Inflammatory macrophage treated with lipopolysaccharide for 1 hour (primary cell): ENCODE measurements at regions not wholly inside any gene's neighbourhood (a gene's known extent, or its start where the extent isn't known, plus 50 kb on each side); places are given as distances from the start of the nearest gene placed in this dataset.

Experiments
- DNase-seq, 2 donors: peaks; one replicate each; pipeline ENCODE4 v3.0.0-alpha.2; 2020 to 2022

DNA sequence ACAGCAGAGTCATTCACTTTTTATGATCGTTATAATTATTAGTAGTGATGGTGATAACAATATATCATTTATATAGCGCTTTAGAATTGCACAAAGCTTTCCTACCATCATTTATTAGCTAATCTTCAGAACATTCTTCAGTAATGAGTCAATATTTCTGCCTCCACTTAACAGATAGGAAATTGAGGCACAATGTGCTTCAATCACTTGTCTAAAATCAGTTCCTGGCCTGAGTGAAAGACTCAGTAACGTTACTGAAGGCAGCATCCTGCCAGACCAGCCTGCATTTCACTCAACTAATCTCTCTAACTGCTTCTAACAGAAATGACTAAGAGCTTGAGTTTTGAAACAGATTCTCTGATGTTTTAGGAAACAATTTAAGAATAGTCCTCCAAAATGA is 412.1 kb downstream of the MZT1 start:
- DNase-seq, result no peak

DNA sequence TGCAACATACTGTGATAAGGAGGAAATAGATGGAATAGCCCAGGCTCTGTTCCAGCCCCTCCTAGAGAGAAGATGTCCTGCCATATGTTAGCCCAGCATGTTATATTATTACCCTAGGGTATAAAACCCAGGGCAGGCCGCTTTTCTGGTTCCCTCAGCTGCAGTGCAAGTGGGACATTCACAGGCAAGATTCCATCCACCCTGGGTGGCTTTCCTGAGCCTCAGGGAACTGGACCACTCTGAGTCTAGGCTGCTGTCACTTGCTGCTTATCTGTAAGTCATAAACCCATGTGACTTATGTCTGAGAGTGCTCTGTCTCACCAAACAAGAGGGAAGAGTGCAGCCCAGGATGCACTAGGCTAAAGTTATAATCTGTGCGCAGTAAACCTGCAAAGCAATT is 413.2 kb downstream of the MZT1 start:
- no peak for DNase-seq

DNA sequence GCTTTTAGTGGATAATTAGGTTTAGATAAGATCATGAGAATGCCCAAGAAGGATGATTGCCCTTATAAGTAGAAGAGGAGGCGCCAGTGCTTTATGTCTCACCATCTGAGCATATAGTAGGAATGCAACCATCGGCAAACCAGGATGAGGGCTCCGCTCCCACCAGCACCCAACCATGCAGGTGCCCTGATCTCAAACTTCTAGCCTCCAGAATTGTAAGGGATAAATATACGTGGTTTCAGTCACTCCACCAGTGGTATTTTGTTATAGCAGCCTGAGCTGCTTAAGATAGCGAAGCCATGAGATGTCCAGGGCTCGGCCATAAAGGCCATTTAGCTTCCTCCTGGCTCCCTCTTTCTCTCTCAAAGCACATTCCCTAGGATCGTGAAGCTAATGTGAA is 413.9 kb downstream of the MZT1 start:
- no peak for DNase-seq

DNA sequence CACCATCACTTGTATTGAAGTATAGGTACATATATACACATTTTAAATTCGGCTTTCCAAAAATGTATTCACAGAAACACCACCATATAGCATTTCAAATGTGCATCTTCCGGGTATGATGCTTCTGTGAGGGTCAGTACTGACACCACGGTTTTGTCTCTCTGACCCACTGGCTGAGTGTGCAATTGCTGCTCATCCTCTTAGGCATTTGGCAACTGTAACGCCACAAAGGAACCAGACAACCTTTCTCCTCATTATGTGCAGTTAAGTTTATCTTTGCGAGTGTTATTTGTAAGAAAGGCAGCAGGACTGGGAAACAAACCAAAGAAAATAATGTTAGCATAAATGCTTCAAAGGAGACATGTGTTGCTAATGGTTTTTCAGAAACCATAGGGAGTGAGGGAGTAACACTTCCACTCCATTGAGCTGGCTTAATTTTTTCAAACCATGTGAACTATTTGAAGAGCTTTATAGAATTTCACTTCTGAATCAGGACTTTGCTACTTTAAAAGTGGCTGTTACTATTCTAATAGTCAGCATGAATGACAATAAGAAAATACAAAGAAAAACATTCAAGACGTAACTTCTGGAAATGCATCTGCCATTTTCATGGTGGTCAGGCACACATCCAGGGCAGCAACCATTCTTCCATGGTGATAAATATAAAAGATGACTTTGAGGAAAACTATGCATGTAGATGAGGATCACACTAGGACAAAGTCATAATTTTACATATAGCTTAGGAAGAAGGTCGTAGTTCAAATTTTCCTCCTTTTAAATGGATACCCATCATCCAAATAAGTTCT is 423.3 kb downstream of the MZT1 start:
- no peak for DNase-seq

DNA sequence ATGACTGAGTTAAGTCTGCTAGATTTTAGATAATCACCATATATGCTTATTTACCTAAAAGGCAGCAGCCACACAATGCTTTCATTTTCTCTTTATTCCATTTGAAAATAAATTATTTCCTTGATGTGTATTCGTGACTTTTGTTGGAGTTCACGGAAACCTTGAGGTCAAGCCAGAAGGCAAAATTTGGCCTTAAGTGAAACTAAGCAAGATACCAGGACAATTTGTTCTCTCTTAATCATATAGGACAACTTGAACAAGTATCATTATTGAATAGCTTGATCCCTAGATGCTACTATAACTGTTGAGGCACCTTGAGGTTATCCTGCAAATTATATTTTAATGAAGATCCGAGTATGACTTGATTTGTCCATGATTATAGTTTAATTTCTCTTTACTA is 429.2 kb upstream of the DACH1 start:
- DNase-seq, result no peak

DNA sequence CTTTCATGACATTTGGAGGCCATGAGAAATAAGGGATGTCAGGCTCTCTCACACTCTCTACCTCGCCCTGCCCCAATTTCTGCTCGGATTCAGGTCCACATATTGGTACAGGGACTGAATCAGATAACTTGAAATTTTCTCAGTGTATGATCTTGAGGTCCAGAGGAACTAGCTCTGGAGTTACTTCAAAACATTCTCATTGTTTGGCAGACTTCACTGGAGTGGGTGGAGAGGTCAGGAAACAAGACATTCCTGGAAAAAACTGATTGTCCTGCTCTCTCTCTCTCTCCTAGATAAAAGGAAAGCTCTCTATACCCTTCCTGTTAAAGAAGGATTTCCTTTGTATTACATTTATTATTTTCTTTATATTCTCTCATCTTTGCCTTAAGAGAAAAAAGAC is 428.1 kb upstream of the DACH1 start:
- DNase-seq, result no peak

DNA sequence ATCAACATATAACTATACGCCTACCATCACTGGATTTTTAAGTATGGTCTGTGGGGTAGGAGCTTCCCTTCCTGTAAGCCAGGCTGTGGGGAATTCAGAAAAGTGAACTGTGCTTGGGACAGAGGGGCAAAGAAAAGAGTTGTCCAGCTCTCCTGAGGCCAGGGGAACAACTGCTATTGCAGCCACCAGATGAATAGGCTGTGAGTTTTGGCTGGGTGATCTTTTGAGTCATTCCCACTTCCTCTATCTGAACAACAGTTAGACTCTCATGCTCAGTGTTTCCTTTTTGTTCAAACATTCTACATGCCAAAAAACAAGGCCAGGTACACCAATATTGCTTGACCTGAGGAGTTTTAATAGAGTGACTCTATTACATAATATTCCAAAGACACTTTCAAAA is 426.2 kb upstream of the DACH1 start:
- no peak for DNase-seq

DNA sequence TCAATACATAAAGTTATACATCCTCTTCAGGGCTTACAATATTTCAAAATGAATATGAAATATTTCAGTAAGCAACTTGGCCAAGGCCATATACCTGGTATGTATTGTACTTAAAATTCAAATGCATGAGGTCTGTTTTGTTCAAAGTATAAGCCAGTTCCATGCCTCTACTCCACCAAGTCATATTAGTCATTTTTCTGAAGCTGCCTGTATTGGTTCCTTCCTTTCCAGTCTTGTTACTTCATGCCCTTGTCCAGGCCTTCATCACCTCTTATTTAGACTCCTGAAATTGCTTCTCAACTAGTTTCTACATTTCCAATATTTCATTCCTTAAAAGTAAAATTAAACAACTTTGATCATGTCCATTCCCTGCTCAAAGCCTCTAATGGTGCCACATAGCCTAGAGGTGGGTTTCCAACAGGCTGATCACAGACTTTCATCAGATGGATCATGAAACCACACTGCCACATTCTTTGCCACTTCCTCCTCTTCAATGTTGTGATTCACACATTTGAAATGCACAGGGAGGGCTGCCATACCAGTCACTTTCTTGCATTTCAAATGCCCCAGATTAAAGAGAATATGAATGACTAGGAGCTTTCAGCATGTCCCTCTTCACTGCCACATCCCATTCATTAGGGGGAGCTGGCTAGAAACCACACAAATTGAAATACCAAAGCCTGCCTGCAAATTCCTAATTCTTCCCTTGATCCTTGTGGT is 424.1 kb upstream of the DACH1 start:
- no peak for DNase-seq

DNA sequence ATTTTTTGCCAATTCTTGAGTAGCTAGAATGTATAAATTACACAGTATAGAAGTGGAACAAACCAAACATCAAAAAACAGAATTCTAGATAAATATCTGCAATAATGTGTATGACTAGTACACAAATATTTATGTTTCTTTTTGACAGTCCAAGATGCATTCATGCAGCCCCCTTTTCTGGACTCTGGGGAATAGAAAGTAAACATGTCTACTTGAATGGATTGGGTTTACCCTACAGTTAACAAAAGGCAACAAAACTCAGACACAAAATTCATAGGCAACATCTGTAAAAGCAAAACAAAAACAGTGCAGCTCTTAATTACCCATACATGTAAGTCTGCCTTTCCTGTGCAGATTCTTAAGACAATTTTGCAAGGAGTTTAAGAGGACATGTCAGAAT is 419.4 kb upstream of the DACH1 start:
- DNase-seq, result no peak

DNA sequence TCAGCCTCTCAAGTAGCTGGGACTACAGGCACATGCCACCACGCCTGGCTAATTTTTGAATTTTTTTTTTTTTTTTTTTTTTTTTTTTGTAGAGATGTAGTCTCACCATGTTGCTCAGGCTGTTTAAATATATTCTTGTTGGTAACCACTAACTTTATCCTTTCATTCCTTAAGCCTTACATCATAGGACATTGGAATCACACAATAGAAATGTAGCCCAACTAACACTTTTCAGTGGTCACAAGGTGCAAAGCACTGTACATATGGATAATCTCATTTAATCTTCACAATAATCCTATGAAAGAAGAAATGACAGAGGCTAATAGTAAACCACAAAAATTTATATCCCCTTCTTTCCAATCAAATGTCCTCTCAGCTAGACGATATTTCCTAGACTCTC is 417.8 kb upstream of the DACH1 start:
- no peak for DNase-seq

DNA sequence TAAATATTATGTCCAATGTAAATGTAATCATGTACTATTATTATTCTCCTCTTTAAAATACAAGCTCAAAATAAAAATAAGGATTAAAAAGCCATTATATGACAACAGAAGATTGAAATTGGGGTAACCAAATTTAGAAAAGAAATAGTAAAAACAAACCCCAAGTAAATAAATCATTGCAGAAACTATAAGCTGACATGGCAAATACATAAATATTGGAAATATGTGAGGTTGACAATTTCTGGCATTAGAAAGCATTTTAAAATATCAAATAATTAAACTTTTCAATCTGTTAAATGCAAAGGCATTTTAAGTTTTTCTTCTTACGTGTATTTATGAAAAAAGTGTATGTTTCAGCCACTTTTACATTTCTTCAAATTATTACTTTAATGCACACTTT is 394.7 kb upstream of the DACH1 start:
- DNase-seq, result no peak

DNA sequence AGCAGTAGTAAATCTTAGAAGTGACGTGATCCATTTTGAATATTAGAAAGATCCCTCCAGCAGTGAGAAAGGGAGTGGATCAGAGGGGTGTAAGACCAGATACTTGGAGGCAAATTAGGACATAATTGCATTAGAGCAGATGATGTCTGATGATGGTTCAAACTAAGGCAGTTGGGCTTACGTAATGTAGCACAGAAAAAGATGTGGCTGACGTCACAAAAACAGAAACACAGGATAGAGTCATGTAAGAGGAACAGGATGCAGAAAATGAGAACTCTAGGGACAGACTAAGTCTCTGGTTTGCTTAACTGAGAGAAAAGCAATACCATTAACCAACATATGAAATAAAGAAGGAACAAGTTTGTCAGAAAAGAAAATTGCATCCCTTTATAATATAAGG is 392.5 kb upstream of the DACH1 start:
- DNase-seq, result no peak

DNA sequence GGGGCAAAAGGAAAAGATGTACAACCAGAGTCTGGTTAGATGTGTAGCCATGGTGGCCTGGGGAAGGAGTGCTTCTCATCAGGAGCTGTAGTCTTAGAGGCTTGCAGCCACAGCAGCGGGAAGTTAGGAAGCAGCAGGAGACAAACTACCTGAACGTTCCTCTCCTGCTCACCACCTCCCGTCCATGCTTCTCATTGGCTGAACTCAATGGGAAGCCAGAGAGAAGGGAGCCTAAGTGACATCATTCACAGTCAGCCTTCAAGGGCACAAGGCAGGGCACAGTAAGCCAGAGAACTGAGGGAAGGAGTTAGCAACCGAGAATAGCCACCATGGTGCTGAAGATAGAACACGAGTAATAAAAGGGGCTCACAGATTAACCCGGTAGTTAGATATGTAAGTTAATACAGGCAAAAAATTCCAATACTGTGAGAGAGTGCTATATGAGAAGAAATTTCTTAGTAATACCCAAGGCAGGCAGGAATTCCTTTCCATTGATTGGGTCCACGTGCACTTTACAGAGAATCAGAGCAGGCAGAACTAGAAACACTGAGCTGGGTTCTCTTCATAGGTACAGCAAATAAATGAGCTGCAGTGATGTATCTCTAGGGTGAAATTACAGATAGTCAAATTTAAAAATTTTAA is 391.5 kb upstream of the DACH1 start:
- DNase-seq, result no peak

DNA sequence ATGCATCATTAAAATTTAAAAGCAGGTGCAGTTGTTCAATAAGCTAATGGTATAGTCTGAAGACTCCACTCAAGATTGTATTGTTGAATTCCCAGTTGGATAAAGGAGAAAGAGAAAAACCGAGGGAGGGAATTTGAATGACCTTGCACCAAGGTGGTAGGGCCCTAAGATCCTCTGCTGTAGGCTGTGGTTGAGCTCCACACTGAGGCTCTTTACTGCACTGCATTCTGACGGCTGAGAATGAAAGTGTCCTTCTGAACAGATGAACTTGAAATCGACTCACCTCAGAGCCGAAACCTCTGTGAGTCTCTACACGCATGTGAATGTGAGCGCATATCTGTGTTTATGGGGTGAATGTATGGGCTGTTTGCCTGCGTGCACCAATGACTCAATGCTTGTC is 388.9 kb upstream of the DACH1 start:
- no peak for DNase-seq

DNA sequence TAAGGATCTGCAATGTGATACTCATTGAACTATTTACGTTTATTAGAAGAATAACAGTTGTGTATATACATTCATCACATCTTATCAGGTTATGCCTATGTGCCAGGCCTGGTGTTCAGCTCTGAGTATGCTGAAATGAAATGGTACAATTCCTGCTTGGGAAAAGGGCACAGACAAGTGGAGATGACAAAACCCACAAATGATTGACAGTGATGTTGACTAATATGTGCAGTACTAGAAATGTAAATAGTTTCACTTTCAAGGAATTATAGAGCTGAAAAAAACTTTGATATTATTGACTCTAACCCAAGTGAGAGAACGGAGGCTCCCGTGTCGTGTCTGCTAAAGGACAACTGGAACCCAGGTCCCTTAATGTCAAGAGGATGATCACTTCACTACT is 386.8 kb upstream of the DACH1 start:
- no peak for DNase-seq

DNA sequence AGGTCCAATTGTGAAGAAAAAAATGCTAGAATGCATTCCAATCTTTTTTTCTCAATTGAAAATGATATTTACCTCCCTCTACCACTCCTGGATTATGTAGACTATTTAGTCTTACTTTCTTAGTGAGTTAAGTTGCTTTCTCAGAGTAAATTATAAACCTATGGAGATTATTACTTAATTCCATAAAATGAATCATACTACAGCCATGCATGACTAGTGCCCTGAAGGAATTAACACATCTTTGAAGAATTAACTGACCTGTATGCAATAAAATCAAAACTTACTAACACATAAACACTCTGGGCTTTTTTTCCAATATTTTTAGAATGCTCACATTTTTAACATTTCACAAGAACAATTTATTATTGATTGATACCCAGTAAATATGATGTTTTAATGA is 379.4 kb upstream of the DACH1 start:
- no peak for DNase-seq

DNA sequence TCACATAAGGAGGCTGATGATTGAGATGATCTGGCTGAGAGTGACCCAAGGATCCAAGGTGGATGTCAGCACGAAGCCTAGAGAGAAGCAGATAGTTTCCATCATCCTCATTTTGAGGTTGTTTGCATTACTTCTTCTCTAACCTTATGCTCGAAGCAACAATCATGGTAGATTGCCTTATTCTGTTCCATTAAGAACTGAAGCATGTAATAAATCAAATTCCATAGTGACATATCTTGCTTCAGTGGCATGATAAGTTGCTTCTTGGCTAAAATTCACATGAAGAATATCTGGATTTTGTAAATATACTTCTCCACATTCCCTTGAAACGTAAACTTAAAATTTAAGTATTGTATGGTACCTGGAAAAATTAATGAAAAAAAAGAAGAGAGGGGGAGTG is 377.8 kb upstream of the DACH1 start:
- DNase-seq, result no peak

DNA sequence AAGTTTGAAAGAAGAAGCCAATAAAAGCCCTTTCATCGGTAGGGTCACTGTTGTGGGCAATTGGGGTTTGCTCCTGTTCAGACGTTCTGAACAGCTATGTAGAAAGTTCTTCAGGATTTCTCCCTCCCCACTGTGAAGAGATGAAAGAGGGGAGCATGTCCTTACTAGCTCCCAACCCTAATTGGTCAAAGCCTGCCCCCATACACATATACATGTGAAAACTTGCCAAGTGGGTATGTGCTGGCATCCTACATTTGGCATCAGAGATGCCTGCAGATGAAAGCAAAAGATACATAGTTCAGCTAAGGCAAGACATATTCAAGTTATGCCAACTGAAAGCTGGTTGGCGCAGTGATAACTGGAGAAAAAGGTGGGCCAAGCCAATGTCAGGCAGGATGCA is 363.1 kb upstream of the DACH1 start:
- no peak for DNase-seq

DNA sequence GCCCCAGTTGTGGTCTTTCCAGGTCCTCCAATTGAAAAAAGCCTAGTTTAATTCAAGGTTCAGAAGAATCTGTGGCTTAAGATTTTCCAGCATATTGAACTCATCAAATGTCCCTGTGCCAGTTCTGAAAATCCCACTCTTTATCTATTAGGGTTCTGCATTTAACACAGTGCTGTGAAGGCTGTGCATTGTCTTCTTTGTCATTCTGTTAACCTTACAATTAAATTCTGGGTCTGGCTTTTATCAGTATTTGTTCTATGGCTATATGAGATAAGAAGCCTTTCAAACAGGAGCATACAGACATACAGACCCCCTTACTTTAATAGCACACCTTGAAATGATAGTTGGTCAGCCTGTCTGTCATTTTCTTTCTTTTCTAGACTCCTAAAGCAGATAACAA is 362.1 kb upstream of the DACH1 start:
- DNase-seq, result no peak

DNA sequence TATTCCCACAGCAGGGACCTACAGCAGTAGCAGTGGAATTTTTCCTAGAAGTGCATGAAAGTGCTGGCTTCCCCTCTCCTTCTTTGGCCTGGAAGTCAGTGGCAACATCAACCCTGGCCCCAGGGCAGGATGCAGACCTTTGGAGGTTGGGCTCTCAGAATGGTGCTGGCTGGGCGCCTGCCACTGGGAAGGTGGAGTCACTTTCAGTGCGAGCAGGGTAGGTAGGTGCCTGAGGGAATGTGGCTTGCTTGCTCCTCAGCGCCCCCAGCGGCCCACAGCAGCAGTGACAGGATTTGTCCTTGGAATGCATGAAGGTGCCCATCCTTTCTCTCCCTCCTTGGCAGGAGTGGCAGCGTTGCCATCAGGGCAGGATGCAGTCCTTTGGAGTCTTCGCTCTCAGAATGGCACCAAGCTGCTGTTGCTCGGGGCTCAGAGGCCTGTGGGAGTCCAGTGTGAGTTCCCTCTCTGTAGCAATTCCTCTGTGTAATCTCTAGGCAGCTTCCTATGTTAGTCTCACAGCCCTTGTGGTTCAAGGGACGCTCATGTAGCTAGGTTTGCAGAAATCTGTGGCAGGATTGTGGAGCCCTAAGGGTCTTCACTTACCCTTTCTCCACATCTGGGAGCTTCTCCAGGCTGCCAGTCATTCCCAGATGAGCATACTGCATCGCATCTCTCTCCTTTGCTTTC is 354.4 kb upstream of the DACH1 start:
- peak in 1 of 2 donors; percentile 2 for DNase-seq

DNA sequence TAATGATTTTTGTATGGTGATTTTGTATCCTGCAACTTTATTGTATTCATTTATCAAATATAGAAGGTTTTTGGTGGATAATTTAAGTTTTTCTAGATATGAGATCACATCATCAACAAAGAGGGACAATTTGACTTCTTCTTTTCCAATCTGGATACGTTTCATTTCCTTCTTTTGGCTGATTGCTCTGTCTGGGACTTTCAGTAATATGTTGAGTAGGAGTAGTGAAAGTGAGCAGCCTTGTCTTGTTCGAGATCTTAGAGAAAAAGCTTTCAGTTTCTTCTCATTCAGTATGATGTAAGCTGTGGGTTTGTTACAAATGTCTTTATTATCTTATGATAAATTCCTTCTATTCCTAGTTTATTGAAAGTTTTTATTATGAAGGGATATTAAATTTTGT is 352.0 kb upstream of the DACH1 start:
- peak; percentile 57 to 91 for DNase-seq

DNA sequence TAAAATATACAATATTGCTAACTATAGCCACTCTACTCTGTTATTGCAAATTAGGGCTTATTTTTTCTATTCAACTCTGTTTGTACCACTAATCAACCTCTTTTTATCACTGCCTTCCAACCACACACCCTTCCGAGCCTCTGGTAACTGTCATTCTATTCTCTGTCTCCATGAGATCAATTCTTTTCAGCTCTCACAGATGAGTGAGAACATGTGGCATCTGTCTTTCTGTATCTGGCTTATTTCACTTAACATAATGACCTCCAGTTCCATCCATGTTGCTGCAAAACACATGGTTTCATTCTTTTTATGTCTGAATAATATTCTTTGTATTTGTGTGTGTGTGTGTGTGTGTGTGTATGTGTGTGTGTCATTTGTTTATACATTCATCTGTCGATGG is 350.1 kb upstream of the DACH1 start:
- DNase-seq, result no peak

DNA sequence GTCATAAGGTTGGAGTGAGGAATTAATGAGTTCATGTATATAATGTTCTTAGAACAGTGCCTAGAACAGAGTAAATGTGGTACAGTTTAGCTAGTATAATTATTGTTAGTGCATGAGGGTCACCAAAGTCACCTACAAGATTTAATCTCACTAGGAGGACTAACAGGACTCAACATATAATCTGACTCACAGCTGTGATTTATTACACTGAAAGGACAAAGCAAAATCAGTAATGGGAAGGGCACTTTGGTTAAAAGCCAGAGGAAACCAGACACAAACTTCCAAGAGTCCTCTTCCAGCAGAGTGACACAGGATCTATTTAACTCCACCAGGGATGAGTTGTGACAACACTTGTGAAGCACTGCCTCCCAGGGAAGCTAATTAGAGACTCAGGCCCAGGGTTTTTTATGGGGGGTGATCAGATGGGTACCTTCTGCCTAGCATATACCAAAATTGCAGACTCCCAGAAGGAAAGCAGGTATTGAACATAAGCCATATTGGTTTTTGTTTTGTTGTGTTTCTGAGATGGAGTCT is 341.2 kb upstream of the DACH1 start:
- DNase-seq, result no peak
